Lower leg skin (tissue), 3 donors: ENCODE measurements at regions not wholly inside any gene's neighbourhood (a gene's known extent, or its start where the extent isn't known, plus 50 kb on each side); places are given as distances from the start of the nearest gene placed in this dataset.

ENCODE experiments used
- CTCF ChIP-seq, 3 donors: fragments of 450-650 bp; IDR thresholded peaks; one replicate each; pipeline ENCODE4 v1.5.1; 2016; ENCODE audit warnings: antibody characterized with exemption in 3 of 3, mild to moderate bottlenecking in 3 of 3, moderate library complexity in 2 of 3
- POLR2A ChIP-seq, 2 donors: fragments of 450-650 bp; IDR thresholded peaks; one replicate each; pipeline ENCODE4 v1.6.1; 2016 to 2017; ENCODE audit warnings: antibody characterized with exemption in 2 of 2, mild to moderate bottlenecking in 1 of 2, moderate library complexity in 1 of 2

GRCh38 chr1:72466376-72466775 lies 184.0 kb upstream of the NEGR1 start:
- TF ChIP-seq CTCF (IDR thresholded peaks at IDR 0.05) (no peak), POLR2A (IDR thresholded peaks at IDR 0.05) (no peak)
